ENCODE measurements at regions not wholly inside any gene's neighbourhood (a gene's known extent, or its start where the extent isn't known, plus 50 kb on each side); places are given as distances from the start of the nearest gene placed in this dataset.
"Not testable (repeated sequence)": the region's sequence is repeated elsewhere in the genome, so short reads cannot be mapped to it uniquely, and the experiment has no call there.

GRCh38 chr3:194937882-194938321 lies 252.2 kb downstream of the FAM43A start:
- H3K9me3 Mint-ChIP-seq = no peaks in the 10 kb centered on the region
- peaks cover 7% of the 10 kb centered on the region for H3K27me3 Mint-ChIP-seq
- H3K4me3 Mint-ChIP-seq = no peak overlapping the region
- H3K4me1 Mint-ChIP-seq = no peaks in the 10 kb centered on the region
- no peak overlapping the region for H3K27ac Mint-ChIP-seq
- no peaks in the 10 kb centered on the region for H3K36me3 Mint-ChIP-seq

GRCh38 chr3:194938845-194939531 lies 253.3 kb downstream of the FAM43A start:
- Mint-ChIP-seq H3K9me3 (no peaks in the 10 kb centered on the region), H3K27me3 (peaks cover 7% of the 10 kb centered on the region), H3K36me3 (no peaks in the 10 kb centered on the region), H3K4me1 (no peaks in the 10 kb centered on the region), H3K4me3 (no peak overlapping the region), H3K27ac (no peak overlapping the region)

- Mint-ChIP-seq H3K27me3 (peaks cover 7% of the 10 kb centered on the region), H3K9me3 (no peaks in the 10 kb centered on the region), H3K36me3 (no peaks in the 10 kb centered on the region), H3K4me1 (no peaks in the 10 kb centered on the region), H3K4me3 (no peak overlapping the region), H3K27ac (no peak overlapping the region)
Observed at GRCh38 chr3:194939532-194939909, 253.8 kb downstream of the FAM43A start.

GRCh38 chr3:194939949-194940770 lies 254.5 kb downstream of the FAM43A start:
- H3K4me1 Mint-ChIP-seq = no peaks in the 10 kb centered on the region
- no peaks in the 10 kb centered on the region for H3K36me3 Mint-ChIP-seq
- H3K27ac Mint-ChIP-seq = no peak overlapping the region
- no peaks in the 10 kb centered on the region for H3K9me3 Mint-ChIP-seq
- H3K4me3 Mint-ChIP-seq = no peak overlapping the region
- H3K27me3 Mint-ChIP-seq = peaks cover 7% of the 10 kb centered on the region

GRCh38 chr3:194941360-194941955 lies 255.8 kb downstream of the FAM43A start:
- Mint-ChIP-seq H3K27ac (no peak overlapping the region), H3K4me3 (no peak overlapping the region), H3K4me1 (no peaks in the 10 kb centered on the region), H3K9me3 (no peaks in the 10 kb centered on the region), H3K27me3 (peaks cover 7% of the 10 kb centered on the region), H3K36me3 (no peaks in the 10 kb centered on the region)

GRCh38 chr3:194941956-194942511 lies 256.4 kb downstream of the FAM43A start:
- Mint-ChIP-seq H3K27ac (no peak overlapping the region), H3K4me3 (no peak overlapping the region), H3K4me1 (no peaks in the 10 kb centered on the region), H3K9me3 (no peaks in the 10 kb centered on the region), H3K27me3 (peaks cover 7% of the 10 kb centered on the region), H3K36me3 (no peaks in the 10 kb centered on the region)

- Mint-ChIP-seq H3K4me3 (no peak overlapping the region), H3K27me3 (peaks cover 7% of the 10 kb centered on the region), H3K27ac (no peak overlapping the region), H3K4me1 (no peaks in the 10 kb centered on the region), H3K9me3 (no peaks in the 10 kb centered on the region), H3K36me3 (no peaks in the 10 kb centered on the region)
Observed at GRCh38 chr3:194944526-194944925, 258.8 kb downstream of the FAM43A start.

- no peak overlapping the region for H3K4me3 Mint-ChIP-seq
- no peaks in the 10 kb centered on the region for H3K9me3 Mint-ChIP-seq
- H3K27ac Mint-ChIP-seq = no peak overlapping the region
- peaks cover 7% of the 10 kb centered on the region for H3K27me3 Mint-ChIP-seq
- H3K36me3 Mint-ChIP-seq = no peaks in the 10 kb centered on the region
- no peaks in the 10 kb centered on the region for H3K4me1 Mint-ChIP-seq
Observed at GRCh38 chr3:194945508-194945907, 259.8 kb downstream of the FAM43A start.

- H3K9me3 Mint-ChIP-seq = no peaks in the 10 kb centered on the region
- no peak overlapping the region for H3K27ac Mint-ChIP-seq
- no peaks in the 10 kb centered on the region for H3K4me1 Mint-ChIP-seq
- peaks cover 3% of the 10 kb centered on the region for H3K27me3 Mint-ChIP-seq
- H3K36me3 Mint-ChIP-seq = no peaks in the 10 kb centered on the region
- H3K4me3 Mint-ChIP-seq = no peak overlapping the region
Observed at GRCh38 chr3:194946091-194946490, 260.4 kb downstream of the FAM43A start.

GRCh38 chr3:194949592-194949991 lies 263.9 kb downstream of the FAM43A start:
- Mint-ChIP-seq H3K9me3 (no peaks in the 10 kb centered on the region), H3K4me1 (no peaks in the 10 kb centered on the region), H3K36me3 (no peaks in the 10 kb centered on the region), H3K27me3 (no peaks in the 10 kb centered on the region), H3K27ac (no peak overlapping the region), H3K4me3 (no peak overlapping the region)

GRCh38 chr3:194950906-194951628 lies 265.4 kb downstream of the FAM43A start:
- Mint-ChIP-seq H3K36me3 (no peaks in the 10 kb centered on the region), H3K4me1 (no peaks in the 10 kb centered on the region), H3K9me3 (no peaks in the 10 kb centered on the region), H3K4me3 (no peak overlapping the region), H3K27ac (no peak overlapping the region), H3K27me3 (no peaks in the 10 kb centered on the region)

GRCh38 chr3:194951629-194951920 lies 265.9 kb downstream of the FAM43A start:
- not testable (repeated sequence) for H3K4me3 Mint-ChIP-seq, H3K36me3 Mint-ChIP-seq, H3K27ac Mint-ChIP-seq, H3K27me3 Mint-ChIP-seq, H3K4me1 Mint-ChIP-seq, H3K9me3 Mint-ChIP-seq

GRCh38 chr3:194951931-194952582 lies 266.4 kb downstream of the FAM43A start:
- H3K27me3 Mint-ChIP-seq = no peaks in the 10 kb centered on the region
- H3K9me3 Mint-ChIP-seq = no peaks in the 10 kb centered on the region
- no peak overlapping the region for H3K4me3 Mint-ChIP-seq
- no peaks in the 10 kb centered on the region for H3K4me1 Mint-ChIP-seq
- no peak overlapping the region for H3K27ac Mint-ChIP-seq
- H3K36me3 Mint-ChIP-seq = no peaks in the 10 kb centered on the region

GRCh38 chr3:194952841-194953241 lies 267.2 kb downstream of the FAM43A start:
- Mint-ChIP-seq H3K4me1 (no peaks in the 10 kb centered on the region), H3K36me3 (no peaks in the 10 kb centered on the region), H3K9me3 (no peaks in the 10 kb centered on the region), H3K4me3 (no peak overlapping the region), H3K27ac (no peak overlapping the region), H3K27me3 (no peaks in the 10 kb centered on the region)

GRCh38 chr3:194953291-194953690 lies 267.6 kb downstream of the FAM43A start:
- Mint-ChIP-seq H3K4me3 (no peak overlapping the region), H3K4me1 (no peaks in the 10 kb centered on the region), H3K9me3 (no peaks in the 10 kb centered on the region), H3K36me3 (no peaks in the 10 kb centered on the region), H3K27ac (no peak overlapping the region), H3K27me3 (no peaks in the 10 kb centered on the region)
